ENCODE measurements at regions not wholly inside any gene's neighbourhood (a gene's known extent, or its start where the extent isn't known, plus 50 kb on each side); places are given as distances from the start of the nearest gene placed in this dataset.

DNA sequence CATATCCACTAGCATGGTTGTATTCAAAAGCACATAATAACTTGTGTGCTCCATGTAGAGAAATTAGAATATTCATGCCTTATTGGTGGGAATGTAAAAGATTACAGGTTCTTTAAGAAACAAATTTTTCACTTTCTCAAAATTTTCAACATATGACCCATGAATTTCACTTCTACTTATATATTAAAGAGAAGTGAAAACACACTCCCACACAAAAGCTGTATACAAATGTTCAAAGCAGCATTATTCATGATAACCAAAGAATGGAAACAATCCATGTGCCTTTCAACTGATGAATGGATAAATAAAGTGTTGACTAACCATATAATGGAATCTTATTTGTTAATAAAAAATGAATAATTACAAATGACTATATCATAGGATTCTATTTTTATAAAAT, 694.5 kb upstream of the PCDH15 start:
- DNase-seq, result no peak

DNA sequence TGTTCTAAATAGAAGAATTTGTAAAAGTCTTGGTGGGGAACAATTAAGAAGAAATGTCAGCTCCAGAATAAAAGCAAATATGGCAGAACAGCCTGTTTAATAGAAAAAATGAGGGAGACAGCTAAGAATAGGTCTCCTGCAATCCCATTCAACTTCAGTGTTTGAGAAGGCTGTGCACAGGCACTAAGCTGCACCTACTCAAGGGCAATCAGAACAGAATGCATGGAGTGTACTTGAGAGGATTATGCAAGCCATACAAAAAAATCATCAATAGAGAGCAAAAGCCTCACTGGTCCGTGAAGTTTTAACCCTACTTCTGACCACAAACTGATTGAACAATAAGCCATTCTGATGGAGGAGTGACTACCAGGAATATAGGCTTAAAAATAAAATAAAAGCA, 690.7 kb upstream of the PCDH15 start:
- no peak for DNase-seq

DNA sequence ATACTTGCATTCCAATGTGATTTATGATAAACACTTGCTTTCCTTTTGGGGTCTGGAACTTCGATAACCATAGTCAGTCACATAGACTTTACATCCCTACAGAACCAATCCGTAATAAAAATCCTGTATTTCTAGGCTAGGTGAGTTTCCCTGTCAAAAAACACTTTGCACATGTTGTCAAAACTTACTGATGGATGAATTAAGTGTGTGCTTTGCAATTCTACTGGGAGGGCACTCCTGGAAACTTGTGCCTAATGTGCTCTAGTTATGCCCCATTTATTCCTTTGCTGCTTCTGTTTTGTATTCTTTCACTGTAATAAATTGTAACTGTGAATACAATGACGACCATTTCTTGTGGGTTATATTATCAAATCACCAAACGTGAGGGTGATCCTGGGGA, 684.8 kb upstream of the PCDH15 start:
- no peak for DNase-seq

DNA sequence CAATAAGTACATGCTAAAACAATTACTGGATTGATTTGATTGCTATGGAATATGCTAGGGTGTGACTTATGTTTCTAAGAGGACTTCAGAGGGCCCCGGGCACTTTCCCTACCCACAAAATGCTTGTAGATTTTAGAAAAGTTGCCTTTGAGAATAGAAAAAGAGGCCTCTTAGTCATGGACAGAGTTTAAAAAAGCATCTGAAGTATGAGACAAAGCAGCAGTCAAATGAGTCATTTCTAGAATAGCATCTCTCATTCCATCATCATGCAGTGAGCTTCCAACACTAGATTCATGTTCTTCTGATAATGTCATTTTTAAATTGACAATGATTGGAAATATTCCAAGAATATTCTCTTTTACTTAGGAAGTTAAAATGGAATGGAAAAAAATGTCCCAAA, 675.1 kb upstream of the PCDH15 start:
- no peak for DNase-seq

DNA sequence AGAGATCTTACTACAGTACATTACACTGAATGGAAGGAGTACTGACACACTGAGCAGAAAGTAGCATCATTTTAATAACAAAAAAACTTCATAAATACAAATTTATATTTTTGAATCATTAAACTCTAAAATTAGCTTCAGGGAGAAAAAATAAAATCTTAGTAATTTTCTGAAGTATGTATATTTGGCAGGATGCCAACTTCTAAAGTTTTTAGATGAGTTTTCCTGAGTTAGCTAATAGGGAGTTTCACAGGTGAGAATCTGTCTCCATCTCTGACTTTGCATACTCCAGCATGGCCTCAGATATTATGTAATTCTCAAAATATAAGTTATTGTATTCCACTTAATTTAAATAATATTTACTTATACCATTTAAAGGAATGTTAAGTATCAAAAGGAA, 673.2 kb upstream of the PCDH15 start:
- DNase-seq, result no peak

DNA sequence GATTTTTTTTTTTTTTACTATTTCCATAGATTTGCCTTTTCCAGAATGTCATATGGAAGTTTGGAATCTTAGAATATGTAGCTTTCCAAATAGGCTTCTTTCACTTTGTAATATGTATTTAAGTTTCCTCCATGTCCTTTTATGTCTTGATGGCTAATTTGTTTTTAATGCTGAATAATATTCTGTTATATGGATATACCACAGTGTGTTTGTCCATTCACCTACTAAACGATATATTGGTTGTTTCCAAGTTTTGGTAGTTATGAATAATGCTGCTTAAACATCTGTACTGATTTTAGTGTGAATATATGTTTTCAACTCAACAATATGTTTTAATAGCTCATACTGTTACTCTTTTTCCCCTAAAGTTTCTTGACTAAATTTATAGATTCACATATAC, 669.8 kb upstream of the PCDH15 start:
- no peak for DNase-seq

DNA sequence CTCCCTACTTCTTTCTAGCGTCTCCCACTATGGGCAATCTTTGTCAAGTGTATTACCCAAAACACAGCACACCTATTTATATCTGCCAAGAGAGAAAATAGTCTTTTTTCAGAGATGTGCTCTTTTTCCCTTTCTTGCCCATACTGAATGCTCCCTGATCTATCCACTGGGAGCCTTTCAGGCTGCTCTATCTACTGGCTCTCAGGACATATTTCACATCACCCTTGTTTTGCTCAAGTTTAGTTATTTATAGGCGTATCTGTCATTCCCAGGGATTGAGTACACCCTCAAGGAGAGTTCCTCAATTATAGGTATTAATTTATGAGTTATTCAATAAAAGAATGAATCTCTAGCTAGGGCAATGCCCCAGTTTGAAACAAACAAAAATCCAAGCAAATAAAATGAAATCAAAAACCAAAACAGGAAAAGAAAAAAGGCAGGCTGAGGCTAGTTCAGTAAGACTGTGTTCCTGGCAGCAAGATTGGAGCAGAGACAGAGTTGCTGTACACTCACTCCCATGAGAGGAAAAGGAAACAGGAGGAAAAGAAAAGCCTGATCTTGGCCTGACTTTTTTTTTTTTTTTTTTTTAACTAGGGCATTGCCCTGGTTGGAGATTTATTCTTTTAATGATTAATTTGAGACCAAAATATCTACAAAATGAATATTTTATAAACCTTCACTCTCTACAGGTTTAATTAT, 665.9 kb upstream of the PCDH15 start:
- DNase-seq, result no peak

DNA sequence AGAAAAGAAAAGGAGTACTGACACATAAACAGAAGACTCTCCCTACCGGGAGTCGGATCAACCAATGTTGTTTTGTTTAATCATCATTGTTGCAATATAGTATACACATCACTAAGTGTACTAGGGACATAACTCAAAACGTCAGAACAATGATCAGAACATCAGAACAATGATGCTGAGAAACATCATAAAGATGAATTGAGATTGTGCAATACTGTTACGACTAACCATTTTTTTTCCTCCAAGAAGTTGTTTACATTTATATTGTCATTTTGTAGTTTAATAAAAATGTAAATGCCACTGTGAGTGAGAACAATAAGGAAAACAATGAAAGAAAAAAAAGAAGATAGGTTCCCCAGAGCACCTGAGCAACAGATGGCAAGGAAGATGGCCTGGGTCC, 663.1 kb upstream of the PCDH15 start:
- DNase-seq, result no peak

DNA sequence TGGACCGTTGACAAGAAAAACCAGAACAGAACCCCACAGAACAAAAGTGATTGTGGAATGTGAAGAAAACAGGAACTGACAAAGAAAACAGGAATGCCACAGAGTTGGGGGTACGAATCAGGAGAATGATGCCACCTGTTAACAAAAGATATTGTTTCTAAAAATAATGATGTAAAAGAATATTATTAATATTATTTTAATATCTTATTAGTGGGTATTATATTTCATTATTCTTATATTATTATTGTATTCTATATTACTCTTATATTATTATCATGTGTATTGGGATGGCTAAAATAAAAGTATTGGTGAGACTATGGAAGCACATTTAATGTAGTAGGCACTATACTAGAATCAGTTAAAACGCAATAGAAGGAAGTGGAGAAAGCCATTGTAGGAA, 659.0 kb upstream of the PCDH15 start:
- DNase-seq, result no peak

DNA sequence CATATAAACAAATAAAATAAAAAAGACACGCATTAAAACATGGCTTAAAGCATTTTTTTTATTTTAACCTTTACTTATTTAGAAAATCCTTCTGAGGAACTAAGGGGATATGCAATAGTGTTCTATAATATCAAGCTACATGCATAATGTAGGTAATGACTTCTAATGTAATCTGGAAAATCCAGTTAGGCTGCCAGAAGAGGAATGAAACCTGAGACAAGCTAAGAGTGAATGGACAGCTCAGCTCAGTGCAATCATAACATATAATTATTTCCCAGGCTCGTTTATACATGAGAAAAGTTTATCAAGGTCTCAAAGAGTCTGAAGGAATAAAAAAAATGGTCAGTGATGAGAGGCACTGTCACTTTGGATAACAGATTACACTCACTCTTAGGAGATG, 649.0 kb upstream of the PCDH15 start:
- no peak for DNase-seq

DNA sequence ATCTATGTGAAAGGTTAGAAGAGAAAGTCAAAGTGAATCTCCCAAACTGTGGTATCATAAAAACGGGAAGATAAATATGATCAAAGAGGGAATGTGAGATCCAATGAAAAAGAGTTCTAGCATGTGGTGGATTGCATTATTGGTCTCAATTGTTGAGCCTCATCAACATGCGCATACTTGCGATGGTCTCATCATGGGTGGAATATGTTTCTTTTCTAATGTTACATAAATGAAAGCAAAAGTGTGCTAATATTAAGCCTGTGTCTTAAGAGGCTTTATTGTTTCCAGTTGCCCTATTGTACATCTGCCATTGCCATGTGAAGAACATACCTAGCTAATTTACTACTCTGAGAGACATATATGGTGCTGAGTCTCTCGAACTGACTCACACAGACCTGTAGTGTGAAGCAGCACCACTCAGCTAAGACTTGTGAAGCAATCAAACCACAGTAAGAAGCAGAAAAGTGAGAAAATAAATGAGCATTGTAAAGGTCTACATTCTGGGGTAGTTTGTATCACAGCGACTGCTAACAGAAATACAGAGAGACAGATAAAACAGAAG, 645.5 kb upstream of the PCDH15 start:
- no peak for DNase-seq

DNA sequence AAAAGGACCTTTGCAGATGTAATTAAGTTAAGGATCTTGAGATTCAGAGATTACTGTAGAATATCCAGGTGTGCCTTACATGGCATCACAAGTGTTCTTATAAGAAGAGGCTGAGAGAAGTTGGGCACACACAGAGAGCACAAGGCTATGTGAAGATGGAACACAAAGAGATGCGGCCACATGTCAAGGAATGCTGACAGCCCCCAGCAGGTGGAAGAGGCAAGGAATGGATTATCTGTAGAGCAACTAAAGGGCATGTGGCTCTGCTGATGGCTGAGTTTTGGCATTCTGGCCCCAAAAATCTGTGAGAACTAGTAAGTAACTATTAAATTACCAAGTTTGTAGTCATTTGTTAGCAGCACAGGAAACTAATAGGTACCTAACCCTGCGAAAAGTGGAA, 640.7 kb upstream of the PCDH15 start:
- no peak for DNase-seq

DNA sequence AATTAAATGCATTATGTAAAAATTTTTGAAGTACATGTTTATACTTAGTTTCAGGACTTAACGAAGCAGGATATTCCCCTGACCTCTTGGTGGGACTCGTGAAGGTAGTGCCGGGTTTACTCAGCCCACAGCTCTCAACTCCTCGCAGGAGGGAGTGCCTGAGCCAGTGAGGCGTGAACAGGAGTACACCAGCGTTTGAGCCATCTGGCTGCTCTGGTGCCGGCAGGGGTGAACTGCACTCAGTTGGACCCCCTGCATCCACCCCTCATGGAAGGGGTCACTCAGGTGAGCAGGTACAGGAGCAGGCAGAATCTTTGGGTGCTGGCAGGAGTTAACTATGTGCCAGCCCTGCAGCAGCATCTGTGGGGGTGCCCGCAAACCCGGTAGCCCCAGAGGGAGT, 625.1 kb upstream of the PCDH15 start:
- no peak for DNase-seq

DNA sequence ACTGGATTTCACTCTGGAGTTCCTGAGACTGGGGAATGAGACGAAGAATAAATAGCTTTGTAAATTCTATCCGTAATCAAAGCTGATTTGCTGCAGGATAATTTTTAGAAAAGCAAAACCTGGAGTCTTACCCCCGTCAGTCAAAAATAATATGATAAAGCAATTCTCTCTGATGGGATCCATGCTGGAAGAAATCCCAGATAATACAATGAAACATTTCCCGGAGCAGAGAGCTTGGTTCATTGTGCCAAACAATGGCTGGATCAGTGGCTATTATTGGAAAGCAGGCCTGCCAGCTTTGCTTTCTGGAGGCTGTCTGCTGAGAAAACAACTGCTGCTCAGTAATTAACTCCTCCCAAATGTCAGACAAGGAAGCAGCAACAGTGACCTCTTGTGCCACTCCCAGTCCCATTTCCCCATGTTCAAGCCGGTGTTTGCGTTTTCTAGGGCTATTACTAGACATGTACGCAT, 609.4 kb upstream of the PCDH15 start:
- DNase-seq, result peak; percentile 65 to 89

DNA sequence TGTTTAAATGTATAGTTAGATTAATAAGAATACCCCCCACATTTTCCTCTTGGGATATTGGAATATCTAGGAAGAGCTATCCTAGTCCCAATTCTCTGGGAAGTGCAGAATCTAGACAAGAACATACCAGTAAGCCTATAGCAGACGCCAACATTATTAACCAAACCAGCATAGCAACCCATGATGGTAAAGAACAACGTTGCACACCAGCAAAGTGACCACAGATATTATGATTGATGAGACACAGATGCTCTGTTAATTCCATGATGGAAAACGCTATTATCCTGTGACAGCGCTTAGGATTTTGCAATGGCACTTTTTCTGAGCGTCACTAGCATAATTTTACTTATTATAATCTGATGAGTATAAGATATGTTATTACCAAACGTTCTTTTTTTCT, 603.1 kb upstream of the PCDH15 start:
- DNase-seq, result no peak

DNA sequence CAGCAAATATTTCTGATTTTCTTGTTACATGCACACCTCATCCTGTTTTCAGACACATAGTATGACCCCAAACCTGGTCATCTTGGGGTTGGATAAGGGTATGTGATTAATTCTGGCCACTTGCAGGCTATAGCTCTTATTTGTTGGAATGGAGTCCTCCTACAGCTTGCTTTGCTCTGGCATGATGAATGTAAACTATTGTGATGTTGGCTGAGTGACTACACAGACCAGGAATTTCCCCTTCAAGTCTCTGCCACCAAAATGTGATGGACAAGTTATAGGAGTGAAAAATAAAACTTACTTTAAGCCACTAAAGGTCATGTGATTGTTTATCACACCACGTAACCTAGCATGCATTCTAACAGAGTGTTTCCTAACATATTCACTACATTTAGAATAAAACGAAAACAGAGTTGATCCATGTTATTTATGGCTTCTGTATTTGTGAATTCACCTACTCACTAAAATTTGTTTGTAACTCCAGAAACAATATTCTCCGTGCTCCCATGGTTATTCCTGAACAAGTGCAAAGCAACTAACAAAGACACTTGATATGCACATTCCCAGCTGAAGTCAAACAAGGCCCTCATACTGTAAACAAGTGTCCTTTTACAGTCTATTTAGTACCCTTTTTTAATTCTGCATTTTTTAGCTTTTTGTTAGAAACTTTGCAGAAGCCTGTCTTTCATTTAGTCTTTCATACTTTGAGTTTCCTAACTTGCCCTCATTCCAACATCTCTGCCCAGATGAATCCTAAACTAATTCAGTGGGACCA, 599.2 kb upstream of the PCDH15 start:
- DNase-seq, result no peak

DNA sequence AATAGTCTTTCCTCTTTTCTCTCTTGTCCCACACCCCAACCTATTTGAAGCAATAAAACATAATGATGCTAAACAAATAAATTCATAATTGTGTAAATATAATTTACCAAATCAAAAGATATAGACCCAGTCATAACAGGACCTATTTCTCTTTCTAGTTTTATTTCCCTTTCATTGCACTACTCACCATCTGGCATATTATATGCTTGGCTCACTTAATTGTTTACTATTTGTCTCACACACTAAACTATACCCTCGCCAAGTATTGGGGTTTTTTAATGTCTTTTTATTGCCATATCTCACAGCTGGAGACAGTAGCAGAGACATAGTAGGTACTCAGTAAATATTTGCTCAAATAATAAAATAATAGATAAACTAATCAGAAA, 597.5 kb upstream of the PCDH15 start:
- DNase-seq, result peak in 1 of 2 experiments; percentile 39

DNA sequence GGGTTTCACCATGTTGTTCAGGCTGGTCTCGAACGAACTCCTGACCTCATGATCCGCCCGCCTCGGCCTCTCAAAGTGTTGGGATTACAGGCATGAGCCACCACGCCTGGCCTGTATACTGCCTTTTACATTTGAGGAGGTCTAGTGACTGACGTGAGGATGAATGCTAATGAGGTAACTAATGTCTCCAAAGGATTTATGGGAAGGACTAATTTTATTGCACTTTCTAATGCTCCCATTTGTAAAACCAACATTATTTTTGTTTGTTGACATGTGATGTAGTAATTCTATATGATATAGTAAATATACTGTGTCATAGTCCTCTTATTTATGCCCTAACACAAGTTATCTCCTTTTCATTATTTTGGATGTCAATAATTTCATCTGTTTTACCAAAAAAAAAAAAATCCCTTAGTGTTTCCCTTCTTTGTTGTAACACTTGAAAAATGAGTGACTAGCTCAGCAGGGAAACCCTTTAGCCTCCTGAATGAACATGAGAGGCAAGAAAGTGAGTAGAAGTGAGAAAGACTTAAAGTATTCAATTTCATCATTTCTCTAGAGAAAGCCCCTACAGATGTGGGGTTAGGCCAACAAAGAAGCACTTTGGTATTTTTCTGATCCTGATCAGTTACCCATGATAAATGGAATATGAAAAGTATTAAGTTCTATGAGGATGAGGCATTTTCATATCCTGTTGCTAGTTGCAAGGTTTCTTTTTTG, 596.9 kb upstream of the PCDH15 start:
- no peak for DNase-seq

DNA sequence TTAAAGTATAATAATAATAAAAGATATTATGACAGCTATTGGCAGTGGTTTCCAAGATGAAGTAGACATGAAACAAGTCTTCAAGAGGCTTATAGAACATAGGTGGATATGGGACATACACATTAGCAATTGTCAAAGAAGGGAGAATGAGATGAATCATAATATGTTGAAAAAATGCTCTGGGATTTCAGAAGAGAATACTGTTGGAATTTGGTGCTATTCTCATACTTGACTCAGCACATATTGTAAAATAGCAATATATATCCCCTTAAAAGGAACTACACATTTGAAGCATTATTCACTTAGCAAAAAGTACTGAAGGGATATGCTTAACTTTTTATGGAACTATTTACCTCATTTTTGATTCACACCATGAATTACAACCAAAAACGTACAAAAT, 577.2 kb upstream of the PCDH15 start:
- no peak for DNase-seq

DNA sequence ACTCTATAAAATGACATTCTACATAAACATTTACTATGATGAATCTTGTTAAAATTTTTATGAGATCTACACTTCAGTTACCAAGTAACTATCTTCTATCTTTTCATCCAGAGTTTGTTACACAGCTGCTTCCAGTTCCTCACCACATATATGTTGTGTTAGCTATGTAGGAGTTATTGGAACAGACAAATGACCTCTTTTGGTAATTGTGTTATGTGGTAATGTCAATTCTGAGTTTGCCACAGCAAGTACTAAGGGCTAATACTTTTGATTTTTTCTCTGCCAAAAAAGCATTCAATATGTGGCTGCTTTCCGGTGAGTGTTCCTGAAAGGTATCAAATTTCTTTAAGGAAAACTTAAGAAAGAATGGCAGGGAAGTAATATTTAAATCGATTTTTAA, 573.9 kb upstream of the PCDH15 start:
- DNase-seq, result no peak

DNA sequence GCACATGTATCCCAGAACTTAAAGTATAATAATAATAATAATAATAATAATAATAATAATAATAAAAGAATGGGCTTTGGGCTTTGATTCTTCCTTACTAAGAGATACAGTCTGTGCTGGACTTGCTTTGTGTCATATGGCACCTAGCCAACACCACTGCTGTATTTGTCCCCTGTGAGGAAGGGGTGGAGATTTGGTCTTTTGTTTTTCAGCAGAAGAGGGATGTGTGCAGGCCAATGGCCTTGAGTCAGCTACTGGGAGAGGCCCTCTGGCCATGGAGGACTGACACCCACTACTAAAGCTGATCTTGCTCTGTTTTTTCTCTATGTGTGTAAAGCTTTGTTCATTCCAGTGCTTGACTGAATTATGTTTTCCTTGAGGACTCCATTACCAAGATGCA, 573.0 kb upstream of the PCDH15 start:
- peak in 1 of 2 experiments; percentile 6 for DNase-seq

DNA sequence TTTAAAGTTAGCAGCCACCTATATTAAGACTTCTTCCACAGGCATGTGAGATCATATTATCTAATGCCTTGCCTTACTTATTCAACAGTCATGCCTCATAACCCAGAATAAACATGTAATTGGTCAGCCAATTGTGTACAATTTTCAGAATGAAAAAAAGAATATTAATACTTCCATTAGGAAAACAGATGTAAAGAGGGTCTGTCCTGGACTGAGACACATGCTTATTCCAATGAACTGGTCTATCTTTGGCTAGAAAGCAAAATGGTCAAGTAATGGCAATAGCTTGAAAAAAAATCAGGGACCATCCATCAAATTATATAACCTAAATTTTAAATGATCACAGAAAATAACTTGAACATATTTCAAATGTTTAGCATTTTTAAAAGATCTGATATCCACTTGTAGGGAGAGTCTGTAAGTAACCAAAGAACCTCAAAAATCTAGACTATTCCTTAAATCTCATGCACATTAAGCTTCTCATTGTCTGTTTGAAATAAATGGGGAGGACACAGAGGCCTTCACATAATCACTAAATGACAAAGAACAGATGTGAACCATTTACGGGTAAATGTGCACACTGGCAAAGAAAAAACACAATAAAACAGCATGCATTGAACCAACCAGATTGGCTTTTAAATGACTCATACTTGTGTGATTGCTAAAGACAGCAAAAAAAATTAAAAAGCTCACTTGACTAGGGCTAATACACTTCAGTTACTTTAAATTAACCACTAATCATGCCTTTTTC, 568.8 kb upstream of the PCDH15 start:
- DNase-seq, result peak; percentile 16 to 78

DNA sequence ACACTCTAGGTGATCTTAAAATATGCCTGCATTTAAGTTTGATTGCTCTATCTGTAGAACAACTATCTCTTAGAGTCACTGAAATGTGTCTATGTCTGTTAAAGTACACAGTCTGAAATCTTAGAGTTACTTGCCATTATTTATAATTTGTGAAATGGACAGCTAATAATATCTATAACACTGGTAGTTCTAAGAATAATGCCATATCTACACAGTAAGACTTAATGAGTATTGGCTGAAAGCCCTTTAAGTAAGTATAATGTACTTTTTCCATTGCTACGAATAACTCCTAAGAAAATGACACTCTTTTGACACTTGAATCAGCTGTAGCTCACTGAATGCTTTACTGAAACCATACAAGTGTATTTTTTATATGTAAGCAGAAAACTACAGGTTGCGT, 567.4 kb upstream of the PCDH15 start:
- no peak for DNase-seq

Data from NCI-H2081 (cell line).